GM18870 (cell line): ENCODE measurements at regions not wholly inside any gene's neighbourhood (a gene's known extent, or its start where the extent isn't known, plus 50 kb on each side); places are given as distances from the start of the nearest gene placed in this dataset.

Experiments
- ATAC-seq: cut with Tn5 transposase; IDR thresholded peaks from one replicate; pipeline ENCODE4 v1.9.1; 2021; ENCODE audit warnings: moderate library complexity; ENCODE audit not compliant: unreplicated experiment

- no peak for ATAC-seq
Observed at GRCh38 chr12:17810399-17810798, 279.6 kb downstream of the RERGL start.

GRCh38 chr12:17809206-17809605 is 280.8 kb downstream of the RERGL start:
- no peak for ATAC-seq

- ATAC-seq, result no peak
Observed at GRCh38 chr12:17802657-17803641, 287.0 kb downstream of the RERGL start.

- no peak for ATAC-seq
Observed at GRCh38 chr12:17793854-17794253, 296.1 kb downstream of the RERGL start.

GRCh38 chr12:17778242-17778641 is 311.8 kb downstream of the RERGL start:
- no peak for ATAC-seq

GRCh38 chr12:17763366-17763765 is 326.6 kb downstream of the RERGL start:
- ATAC-seq, result no peak

GRCh38 chr12:17759982-17760381 is 330.0 kb downstream of the RERGL start:
- ATAC-seq, result no peak
